ENCODE measurements at regions not wholly inside any gene's neighbourhood (a gene's known extent, or its start where the extent isn't known, plus 50 kb on each side); places are given as distances from the start of the nearest gene placed in this dataset.

DNA sequence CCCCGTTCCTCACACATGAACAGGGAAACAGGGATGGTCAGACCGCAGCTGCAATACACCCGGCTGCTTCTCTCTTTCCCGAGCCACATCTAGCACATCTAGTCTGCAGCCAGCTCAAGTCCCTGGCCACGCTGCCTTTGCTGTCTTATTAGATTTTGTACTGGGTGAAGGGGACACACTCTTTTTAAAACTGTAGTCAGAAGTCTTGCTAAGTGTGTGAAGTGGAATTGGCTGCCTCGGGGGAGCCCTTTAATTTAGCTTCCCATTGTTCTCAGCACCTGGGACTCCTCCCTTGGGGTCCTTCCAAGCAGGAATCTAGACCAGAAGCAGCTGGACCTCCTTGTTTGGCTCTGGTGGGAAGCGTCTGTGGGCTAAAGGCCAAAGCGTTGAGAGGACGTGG, 420.0 kb downstream of the CTTN start:
- DNase-seq (ENCODE audit: low spot score), result no peak

DNA sequence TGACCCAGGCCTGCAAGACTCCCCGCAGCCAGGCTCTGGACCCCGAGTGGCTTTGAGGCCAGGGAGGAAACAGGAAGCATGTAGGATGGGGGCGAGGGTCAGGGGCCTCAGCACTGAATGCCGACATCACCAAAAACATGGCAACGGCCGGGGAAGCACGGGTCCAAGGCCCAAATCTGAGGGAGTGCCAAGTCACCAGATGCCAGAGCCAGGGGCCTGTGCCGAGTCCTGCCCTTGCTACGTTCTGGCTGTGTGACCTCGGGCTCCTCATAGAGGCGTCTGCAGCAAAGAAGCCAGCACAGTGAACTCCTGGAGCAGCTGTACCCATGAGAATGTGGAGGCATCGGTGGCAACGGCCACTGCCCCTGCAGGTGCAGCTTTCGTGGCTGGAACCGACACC, 420.7 kb downstream of the CTTN start:
- DNase-seq (ENCODE audit: low spot score), result no peak

DNA sequence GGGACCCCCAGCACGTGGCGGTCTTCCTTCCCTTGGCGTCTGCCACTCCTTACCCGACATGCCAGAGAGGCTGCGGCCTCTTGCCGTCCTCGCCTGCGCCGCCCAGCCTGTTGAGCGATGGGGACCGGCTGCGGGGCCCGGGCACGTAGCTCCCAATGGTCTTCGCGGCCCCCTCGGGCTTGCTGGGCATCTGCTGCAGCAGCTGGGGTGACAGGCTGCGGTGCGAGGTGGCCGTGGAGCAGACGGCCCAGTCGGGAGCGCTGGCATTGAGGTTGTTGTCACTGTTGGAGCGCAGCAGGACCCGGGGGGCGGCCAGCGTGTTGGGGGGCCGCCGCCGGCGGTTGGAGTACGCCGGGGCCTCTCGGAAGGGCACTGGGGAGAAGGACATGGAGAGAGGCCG, 422.0 kb downstream of the CTTN start:
- no peak for DNase-seq (ENCODE audit: low spot score)

DNA sequence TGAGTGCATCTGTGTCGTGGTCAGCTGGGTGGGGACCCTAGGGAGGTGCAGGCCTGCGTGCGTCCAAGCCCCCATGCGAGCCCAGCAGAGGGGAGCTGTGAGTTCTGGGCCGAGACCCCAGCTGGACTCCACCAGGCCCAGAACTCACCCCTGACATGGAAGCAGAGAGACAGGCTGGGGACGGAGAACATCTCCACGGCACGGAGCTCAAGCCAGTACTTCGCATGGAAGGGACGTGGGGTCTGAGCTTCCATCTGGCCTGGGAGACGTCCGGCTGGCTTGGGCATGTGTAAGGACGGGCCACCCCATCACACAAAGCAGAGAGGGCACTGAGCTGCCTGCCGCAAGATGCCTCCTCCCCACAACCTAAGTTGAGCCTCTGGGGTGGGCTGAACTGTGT, 422.4 kb downstream of the CTTN start:
- DNase-seq (ENCODE audit: low spot score), result no peak

DNA sequence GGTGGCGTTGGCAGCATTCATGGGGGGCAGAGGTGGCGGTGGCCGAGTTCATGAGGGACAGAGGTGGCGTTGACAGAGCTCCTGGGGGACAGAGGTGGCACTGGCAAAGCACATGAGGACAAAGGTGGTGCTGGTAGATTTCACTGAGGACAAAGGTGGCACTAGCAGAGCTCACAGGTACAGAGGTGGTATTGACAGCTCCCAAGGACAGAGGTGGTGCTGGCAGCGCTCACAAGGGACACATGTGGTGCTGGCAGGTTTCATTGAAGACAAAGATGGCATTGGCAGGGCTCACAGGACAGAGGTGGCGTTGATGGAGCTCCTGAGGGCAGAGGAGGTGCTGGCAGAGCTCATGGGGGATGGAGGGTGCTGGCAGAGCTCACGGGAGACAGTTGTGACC, 425.4 kb downstream of the CTTN start:
- DNase-seq (ENCODE audit: low spot score), result no peak

DNA sequence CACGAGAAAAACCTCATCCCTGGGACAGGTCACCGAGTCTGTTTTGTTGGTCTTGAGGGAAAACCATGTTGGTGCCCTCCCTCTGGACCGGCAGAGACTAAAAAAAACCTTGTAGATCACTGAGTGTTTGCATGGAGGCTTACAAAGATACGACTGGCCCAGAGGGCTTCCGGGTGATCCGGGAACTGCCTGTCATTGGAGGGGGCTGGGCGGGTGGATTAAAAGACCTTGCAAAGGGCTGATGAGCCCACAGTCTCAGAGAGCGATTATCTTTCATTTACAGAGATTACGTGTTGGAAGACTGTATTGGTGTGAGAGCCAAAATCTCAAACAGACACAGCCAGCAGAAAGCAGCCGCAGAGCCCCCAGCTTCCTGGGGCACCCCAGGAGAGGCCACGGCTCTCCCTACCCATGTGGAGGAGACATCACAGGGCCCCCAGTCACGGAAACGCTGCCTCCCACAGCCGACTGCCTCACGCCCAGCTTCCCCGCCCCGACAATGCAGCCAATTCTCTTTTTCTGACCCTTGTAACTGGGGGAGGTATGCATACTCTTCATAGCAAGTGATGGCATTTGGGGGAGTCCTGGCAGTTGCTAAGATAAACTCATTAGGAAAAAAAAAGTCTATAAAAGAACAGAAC, 426.4 kb downstream of the CTTN start:
- DNase-seq (ENCODE audit: low spot score), result peak; percentile 37

DNA sequence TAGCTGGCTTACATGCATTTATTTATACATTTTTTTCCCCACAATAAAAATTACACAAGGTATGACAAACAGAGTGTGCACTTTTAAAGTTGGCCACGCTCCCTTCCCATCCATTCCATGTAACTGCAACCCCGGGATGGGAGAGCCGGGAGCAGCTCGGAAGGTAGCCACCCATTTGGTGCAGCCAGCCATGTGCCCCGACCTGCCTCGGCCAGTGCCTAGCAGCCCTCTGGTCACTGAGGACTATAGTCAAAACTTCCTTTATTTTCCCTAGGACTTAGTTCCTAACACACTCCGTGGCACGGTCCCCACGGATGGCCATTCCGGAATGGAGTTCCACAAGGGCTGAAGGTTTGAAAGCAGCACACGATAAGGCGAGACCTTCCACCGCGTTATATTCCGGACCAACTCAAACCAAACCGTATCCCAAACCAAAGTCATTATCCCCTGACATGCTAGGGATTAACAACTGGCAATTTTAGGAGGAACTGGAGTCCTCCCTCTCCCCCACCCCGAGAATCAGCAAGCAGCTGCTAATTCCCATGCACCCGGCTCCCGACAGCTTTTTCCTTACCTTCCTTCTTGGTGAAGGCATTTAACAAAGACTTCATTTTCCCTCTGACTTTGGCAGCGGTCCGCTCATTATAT, 426.4 kb downstream of the SHANK2 start:
- no peak for DNase-seq (ENCODE audit: low spot score)

DNA sequence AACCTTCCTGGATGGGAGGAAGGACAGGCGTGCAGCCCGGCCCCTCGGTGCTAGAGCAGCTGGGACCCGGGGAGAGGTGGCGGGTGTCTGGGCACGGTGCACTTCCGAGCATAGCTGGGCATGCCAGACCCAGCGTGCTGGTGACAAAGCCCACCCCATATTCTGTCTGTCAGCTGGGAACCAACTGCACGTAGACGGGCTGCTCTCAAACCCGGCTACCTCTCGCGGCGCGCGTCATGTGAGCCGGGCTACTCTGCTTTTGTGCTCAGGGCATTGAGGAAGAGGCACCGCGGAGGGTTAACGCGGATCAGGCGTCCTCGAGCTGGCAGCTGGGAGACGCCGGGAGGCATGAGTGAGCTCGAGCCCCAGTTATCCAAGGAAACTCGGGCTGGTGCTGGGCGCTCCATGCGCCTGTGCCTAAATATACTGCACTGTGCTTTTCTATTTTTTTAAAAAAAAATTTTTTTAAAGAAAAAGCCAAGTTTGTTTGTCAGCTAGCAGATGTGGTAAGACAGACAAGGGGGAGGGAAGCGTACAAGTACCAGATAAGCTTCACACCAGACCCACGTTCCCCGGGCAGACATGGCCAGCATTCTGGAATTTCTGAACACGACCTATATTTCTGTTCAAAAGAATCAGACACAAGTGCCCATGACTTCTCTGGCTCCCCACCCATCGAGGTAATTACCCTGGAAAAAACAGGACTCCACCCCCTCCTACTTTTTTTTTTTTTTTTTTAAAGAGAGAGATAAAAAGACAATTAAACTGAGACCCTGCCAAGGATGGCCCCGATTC, 425.6 kb downstream of the SHANK2 start:
- peak; percentile 20 for DNase-seq (ENCODE audit: low spot score)

DNA sequence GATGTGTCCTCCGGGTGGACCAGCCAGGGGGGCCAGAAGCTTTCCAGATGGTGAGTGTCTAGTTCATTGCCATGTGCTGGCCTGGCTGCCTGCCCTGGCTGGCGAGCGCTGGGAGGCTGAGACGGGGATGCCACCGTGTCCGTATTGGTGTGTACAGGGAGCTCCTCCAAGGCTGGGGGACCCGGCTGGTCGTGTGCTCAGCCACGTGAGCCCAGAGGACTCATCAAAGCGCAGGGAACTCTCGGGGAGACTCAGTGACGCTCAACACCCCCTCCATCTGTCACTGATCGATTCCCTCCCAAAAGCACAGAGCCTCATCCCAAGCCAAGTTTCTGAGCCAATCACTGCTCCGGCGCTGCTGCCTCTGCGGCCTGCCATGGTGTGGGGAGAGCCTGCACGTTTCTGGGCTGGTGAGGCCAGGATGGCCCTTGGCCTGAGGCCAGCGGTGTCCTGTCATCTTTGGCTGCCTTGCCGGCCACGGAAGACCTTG, 423.7 kb downstream of the SHANK2 start:
- no peak for DNase-seq (ENCODE audit: low spot score)

DNA sequence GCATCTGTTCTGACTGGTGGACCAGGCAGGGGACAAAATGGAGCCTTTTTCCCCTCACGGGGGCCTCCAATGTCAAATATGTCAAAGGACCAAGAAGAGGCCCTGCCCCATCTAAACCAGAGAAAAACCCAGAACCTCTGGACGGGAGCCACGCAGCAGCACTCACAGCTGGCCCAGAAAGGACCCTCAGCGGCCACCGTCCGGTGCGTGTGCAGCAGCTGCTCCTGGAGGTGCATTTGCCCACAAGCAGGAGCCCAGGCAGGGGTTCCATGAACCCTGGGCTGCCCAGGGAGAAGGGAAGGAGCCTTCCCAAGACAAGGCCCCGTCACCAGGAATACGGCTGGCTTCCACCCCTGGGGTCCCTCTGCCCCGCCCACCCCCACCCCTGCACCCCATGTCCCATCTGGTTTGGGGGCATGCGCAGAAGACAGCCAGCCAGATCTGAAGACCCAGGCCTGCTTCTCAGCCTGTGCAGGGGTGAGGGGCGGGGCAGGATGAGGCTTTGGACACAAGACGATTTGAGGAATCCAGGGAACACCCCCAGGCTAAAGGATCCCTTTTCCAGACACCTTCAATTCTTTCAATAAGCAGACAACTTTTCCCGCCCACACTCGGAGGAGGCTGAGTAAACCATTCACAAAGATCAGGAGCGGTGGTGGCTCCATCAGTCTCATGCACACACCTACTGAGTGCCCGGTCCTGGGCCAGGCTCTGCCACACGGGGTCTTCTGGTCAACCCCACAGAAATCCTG, 423.1 kb downstream of the SHANK2 start:
- no peak for DNase-seq (ENCODE audit: low spot score)

DNA sequence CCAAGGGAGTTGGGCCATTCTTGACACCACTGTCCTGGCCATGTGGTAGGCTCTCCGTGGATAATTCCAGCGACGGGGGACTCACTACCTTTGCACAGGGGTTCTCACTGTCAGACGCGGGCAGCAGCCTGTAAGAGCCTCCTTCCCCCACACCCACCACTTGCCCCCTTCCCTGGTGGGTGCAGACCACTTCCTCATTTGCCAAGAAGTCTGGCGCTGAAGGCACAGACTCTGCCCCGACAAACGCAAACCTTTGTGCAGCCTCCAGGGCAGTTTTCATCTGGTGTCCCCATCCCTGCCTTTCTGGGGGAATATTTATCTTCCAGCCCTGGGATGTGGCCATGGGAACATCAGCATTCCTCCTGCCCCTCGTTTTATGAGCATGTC, 422.5 kb downstream of the SHANK2 start:
- DNase-seq (ENCODE audit: low spot score), result no peak

DNA sequence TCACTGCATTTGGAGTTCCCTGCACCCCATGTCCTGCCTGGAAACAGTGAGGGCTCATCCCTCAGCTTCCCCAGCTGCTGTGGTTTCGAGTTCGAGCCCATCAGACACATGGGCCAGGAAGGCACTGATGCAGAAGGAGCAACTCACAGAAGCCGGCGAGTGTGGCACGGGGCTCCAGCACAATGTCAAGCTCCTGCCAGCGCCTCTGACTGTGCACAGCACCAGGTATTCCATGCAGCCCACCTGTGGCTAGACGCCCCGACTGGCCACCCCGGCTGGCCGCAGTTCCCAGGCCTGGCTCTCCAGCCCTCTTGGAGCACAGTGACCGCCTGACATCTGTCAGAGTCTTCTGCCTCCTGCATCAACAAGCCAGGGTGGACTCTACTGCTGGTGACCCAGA, 419.4 kb downstream of the SHANK2 start:
- DNase-seq (ENCODE audit: low spot score), result no peak

DNA sequence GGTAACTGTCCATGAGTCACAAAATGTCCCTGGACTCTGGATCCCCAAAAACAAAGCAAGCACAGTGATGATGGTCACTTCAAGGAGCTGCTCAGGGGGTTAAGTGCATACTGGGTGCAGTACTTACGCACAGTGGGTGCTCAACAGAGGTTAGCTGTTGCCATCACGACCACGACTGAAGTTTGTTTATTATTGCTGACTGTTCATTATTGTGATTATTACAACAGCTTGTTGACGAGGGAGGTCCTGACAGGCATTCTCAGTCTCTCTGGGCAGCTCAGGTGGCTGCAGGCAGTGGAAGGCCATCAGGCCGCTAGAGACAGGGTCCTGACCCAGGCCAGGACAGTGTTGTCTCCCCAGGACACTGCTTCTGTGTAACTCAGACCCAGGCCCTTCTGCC, 418.8 kb downstream of the SHANK2 start:
- no peak for DNase-seq (ENCODE audit: low spot score)

DNA sequence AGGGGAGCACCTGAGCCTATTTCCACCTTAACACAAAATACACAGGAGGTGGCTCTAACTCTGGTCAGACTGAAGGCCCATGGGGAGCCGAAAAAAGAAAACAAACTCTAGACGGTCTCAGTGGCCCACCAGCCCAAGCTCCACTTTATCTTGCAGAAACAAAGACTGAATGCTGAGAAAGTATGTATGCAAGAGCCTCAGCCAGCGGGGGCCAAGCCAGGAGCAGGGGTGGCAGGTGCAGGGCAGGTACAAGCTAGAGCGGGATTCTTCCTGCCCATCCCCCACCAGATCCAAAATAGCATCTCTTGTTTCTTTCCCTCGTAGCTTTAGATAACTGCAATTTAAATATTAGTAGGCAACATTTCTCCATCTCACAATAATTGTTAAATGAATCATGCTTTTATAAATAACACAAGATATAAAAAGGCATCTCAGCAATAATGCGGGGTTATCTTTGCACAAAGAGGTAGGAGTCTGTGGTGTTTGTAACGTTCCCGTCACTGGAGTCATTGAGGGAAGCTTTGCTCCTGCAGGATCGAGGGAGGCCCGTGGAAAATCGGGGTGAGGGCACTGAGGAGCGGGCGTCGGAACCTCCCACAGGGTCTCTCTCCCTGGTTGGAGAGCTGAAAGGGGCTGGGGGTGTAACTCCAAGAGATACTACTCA, 418.0 kb downstream of the SHANK2 start:
- DNase-seq (ENCODE audit: low spot score), result no peak

DNA sequence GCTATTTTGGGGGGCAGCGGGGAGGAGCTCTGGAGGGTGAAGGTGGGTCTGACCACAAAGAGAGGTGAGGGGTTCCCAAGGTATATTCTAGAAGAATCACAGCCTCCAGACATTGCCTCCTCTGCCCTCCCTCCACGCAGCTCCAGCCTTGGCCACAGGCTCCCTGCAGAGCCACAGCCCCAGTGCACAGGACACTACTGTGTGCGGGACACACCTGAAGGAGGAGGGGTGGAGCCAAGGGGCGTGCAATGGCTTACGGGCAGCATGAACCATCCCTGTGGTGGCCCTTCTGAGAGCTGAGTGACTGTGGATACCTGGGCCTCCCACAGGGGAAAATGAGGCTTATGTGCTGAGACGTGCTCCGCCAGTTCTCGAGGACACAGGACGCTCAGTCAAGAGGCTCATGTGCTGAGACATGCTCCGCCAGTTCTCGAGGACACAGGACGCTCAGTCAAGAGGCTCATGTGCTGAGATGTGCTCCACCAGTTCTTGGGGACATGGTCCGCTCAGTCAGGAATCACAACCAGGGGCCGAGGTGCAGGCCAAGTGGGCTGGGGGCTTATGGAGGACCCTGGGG, 417.3 kb downstream of the SHANK2 start:
- no peak for DNase-seq (ENCODE audit: low spot score)

DNA sequence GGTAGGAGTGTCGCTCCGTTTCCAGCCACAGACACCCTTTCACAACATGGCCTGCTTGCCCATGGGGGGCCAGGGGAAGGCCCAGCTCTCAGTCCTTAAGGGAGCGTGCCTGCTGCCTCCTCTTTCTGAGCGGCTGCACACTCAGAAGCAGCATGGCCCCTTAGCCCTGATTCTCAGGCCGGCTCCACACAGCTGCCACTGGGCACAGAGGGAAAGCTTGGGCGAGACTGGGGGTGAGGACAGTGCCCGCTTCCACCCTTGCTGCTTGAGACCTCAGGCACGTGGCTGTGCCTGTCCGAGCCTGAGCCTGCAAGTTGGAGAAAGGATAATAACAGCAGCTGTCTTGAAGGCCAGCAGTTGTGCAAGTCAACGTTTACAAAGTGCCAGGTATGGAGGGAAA, 416.3 kb downstream of the SHANK2 start:
- no peak for DNase-seq (ENCODE audit: low spot score)

DNA sequence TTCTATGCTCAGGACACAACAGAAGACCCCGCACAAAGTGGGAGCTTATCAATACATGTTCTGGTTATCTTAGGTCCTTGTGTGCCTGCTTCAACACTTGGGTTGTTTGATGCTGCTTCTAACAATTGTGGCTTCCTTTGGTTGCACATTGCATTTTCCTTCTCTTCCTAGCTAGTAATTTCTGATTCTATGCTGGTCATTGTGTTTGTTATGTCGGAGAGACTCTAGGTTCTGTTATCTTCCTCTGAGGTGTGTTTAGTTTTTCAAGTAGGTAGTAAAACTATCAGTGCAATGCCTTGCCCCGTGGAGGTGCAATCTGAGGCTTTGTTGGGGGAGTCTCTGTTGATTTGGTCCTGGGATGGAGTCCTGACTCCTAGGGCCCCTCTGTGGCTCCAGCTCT, 414.2 kb downstream of the SHANK2 start:
- DNase-seq (ENCODE audit: low spot score), result no peak

DNA sequence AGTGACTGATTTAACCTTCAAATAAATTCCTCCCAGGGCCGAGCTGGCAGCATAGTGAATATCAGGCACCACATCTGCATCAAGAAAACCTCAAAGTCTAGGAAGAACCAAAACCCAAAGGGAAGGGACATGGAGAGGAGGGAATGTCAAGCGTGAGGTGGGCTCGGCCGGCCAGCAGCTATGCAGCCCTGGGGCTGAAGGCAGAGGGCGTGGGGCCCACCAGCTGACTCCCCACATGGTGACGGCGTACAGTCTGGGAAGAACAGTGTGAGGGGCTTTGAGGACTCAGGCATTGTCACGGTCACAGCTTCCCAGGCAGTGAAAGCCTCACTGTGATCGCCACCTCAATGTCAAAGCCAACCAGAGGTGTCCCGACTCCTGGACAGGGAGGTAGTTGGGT, 412.5 kb downstream of the SHANK2 start:
- DNase-seq (ENCODE audit: low spot score), result no peak

DNA sequence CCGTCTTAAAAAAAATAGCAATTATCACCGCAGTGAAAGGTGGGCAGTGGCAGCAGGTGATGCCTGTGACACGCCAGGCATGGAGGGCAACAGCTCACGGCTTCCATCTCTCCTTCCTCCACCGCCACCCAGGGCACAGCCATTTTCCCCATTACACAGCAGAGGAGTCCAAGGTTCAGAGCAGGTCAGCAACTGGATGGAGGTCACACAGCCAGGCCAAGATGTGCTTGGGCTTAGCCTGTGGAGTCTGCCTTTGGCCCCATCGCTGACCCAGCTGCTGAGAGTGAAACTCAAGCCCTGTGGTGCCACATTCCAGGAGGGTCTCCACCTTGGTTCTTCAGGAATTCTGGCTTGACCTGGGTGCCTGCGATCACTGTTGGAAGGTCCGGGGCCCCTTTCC, 411.1 kb downstream of the SHANK2 start:
- DNase-seq (ENCODE audit: low spot score), result no peak

DNA sequence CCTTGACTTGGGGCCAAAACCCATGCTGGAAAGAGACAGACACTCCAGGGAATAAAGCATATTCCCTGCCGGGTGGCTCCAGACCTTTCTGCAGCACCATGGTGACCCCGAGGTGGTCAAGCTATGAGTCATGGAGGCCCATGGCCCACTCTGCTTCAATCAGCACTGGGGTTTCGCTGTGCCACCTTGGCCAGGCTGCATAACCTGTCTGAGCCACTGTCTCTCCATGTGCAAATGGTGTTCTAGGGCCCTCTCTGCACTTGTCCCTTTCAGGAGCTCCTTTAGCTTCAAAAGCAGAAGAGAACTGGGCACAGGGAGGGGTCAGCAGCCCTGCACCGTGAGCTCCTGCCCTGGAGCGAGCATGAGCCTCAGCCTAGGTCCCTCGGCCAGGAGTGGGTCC, 410.1 kb downstream of the SHANK2 start:
- no peak for DNase-seq (ENCODE audit: low spot score)

DNA sequence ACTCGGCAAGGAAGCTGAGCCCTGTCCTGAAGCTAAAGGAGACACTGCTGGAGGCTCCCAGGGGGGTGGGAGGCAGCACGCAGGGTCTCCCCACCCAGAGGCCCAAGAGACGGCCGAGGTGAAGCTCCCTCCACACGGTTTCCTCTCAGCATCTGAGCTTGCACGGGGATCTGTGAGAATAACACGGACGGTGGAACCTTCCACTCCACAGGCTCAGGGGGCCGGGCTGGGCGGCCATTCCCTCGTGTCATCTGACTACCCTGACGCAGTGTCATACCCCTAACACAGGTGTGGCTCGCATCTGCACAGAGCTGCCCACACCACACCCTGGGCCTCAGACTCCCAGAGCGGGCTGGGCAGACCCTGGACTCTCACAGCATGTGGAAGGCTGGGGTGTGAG, 409.7 kb downstream of the SHANK2 start:
- DNase-seq (ENCODE audit: low spot score), result no peak

Measured in umbilical cord (tissue), 1 donor.